ENCODE measurements at regions not wholly inside any gene's neighbourhood (a gene's known extent, or its start where the extent isn't known, plus 50 kb on each side); places are given as distances from the start of the nearest gene placed in this dataset.

- no peak for DNase-seq (ENCODE audit: low read depth in 2 of 2)
Observed at GRCh38 chr2:241924069-241924908, 54.8 kb downstream of the RTP5 start.

- no peak for DNase-seq (ENCODE audit: low read depth in 2 of 2)
Observed at GRCh38 chr2:241924909-241925250, 55.4 kb downstream of the RTP5 start.

- DNase-seq (ENCODE audit: low read depth in 2 of 2) = no peak
Observed at GRCh38 chr2:241925277-241925676, 55.7 kb downstream of the RTP5 start.

- no peak for DNase-seq (ENCODE audit: low read depth in 2 of 2)
Observed at GRCh38 chr2:241925821-241926441, 56.4 kb downstream of the RTP5 start.

- DNase-seq (ENCODE audit: low read depth in 2 of 2) = no peak
Observed at GRCh38 chr2:241926541-241927311, 57.2 kb downstream of the RTP5 start.

- DNase-seq (ENCODE audit: low read depth in 2 of 2) = no peak
Observed at GRCh38 chr2:241929551-241930490, 60.3 kb downstream of the RTP5 start.

GRCh38 chr2:241931084-241931975, 61.8 kb downstream of the RTP5 start:
- DNase-seq (ENCODE audit: low read depth in 2 of 2) = no peak

GRCh38 chr2:241931976-241932898, 62.7 kb downstream of the RTP5 start:
- DNase-seq (ENCODE audit: low read depth in 2 of 2) = no peak

GRCh38 chr2:241932899-241933178, 63.3 kb downstream of the RTP5 start:
- no peak for DNase-seq (ENCODE audit: low read depth in 2 of 2)

GRCh38 chr2:241933179-241933911, 63.8 kb downstream of the RTP5 start:
- DNase-seq (ENCODE audit: low read depth in 2 of 2) = no peak

- DNase-seq (ENCODE audit: low read depth in 2 of 2) = no peak
Observed at GRCh38 chr2:241935314-241935713, 65.8 kb downstream of the RTP5 start.

- DNase-seq (ENCODE audit: low read depth in 2 of 2) = no peak
Observed at GRCh38 chr2:241935774-241936173, 66.2 kb downstream of the RTP5 start.

- DNase-seq (ENCODE audit: low read depth in 2 of 2) = no peak
Observed at GRCh38 chr2:241936457-241937133, 67.1 kb downstream of the RTP5 start.

GRCh38 chr2:241937297-241937696, 67.8 kb downstream of the RTP5 start:
- DNase-seq (ENCODE audit: low read depth in 2 of 2) = no peak

- no peak for DNase-seq (ENCODE audit: low read depth in 2 of 2)
Observed at GRCh38 chr2:241939541-241939940, 70.0 kb downstream of the RTP5 start.

GRCh38 chr2:241940329-241940728, 70.8 kb downstream of the RTP5 start:
- DNase-seq (ENCODE audit: low read depth in 2 of 2) = no peak

- DNase-seq (ENCODE audit: low read depth in 2 of 2) = no peak
Observed at GRCh38 chr2:241941691-241942301, 72.3 kb downstream of the RTP5 start.

All from stimulated activated CD8-positive, alpha-beta memory T cell treated with anti-CD3 and anti-CD28 coated beads, Interleukin-7, amount 100 ng/mL, for 4 hours (primary cell).